SKM-1 treated with dmso at 0.1 percent for 144 hours (cell line): ENCODE measurements at regions not wholly inside any gene's neighbourhood (a gene's known extent, or its start where the extent isn't known, plus 50 kb on each side); places are given as distances from the start of the nearest gene placed in this dataset.
"Not testable (repeated sequence)": the region's sequence is repeated elsewhere in the genome, so short reads cannot be mapped to it uniquely, and the experiment has no call there.

Experiments used
- DNase-seq: peaks from one replicate; lab custom pipeline; 2025; ENCODE audit not compliant: unreplicated experiment; lab: John Stamatoyannopoulos, UW

- DNase-seq = no peak
These were observed 1483.6 kb upstream of the SEL1L start for GRCh38 chr14:83017296-83017695.

GRCh38 chr14:83019744-83020414 is 1486.2 kb upstream of the SEL1L start:
- DNase-seq = no peak

- no peak for DNase-seq
These were observed 1487.7 kb upstream of the SEL1L start for GRCh38 chr14:83021323-83021722.

- no peak for DNase-seq
These were observed 1489.7 kb upstream of the SEL1L start for GRCh38 chr14:83023369-83023768.

GRCh38 chr14:83041224-83041623 is 1507.6 kb upstream of the SEL1L start:
- DNase-seq = no peak

GRCh38 chr14:83042858-83043257 is 1509.2 kb upstream of the SEL1L start:
- no peak for DNase-seq

GRCh38 chr14:83044001-83044400 is 1510.3 kb upstream of the SEL1L start:
- no peak for DNase-seq

GRCh38 chr14:83047059-83047830 is 1513.6 kb upstream of the SEL1L start:
- no peak for DNase-seq

GRCh38 chr14:83053022-83053710 is 1519.5 kb upstream of the SEL1L start:
- no peak for DNase-seq

- DNase-seq = no peak
These were observed 1524.4 kb upstream of the SEL1L start for GRCh38 chr14:83058068-83058467.

GRCh38 chr14:83071888-83072501 is 1538.3 kb upstream of the SEL1L start:
- peak; percentile 23 for DNase-seq

- no peak for DNase-seq
These were observed 1551.5 kb upstream of the SEL1L start for GRCh38 chr14:83085136-83085535.

- no peak for DNase-seq
These were observed 1552.1 kb upstream of the SEL1L start for GRCh38 chr14:83085725-83086124.

- DNase-seq = not testable (repeated sequence)
These were observed 1558.6 kb upstream of the SEL1L start for GRCh38 chr14:83091991-83092956.

GRCh38 chr14:83096092-83096491 is 1562.4 kb upstream of the SEL1L start:
- no peak for DNase-seq

GRCh38 chr14:83101846-83102245 is 1568.2 kb upstream of the SEL1L start:
- no peak for DNase-seq

- DNase-seq = no peak
These were observed 1584.4 kb upstream of the SEL1L start for GRCh38 chr14:83118029-83118428.

- DNase-seq = no peak
These were observed 1586.5 kb upstream of the SEL1L start for GRCh38 chr14:83120187-83120586.

GRCh38 chr14:83126076-83126475 is 1592.4 kb upstream of the SEL1L start:
- DNase-seq = no peak

- DNase-seq = no peak
These were observed 1595.1 kb upstream of the SEL1L start for GRCh38 chr14:83128783-83129182.
